HEK293 (cell line): ENCODE measurements at regions not wholly inside any gene's neighbourhood (a gene's known extent, or its start where the extent isn't known, plus 50 kb on each side); places are given as distances from the start of the nearest gene placed in this dataset.

Source experiments
- CTCF ChIA-PET: fragments of 350-600 bp; formaldehyde crosslinking; extraction: SDS; loops from one replicate; lab custom pipeline; 2021; ENCODE audit warnings: antibody characterized with exemption; lab: Yijun Ruan, JAX
- POLR2A ChIA-PET: fragments of 300-600 bp; formaldehyde crosslinking; extraction: SDS; loops from one replicate; lab custom pipeline; 2020; ENCODE audit warnings: antibody characterized with exemption, inconsistent platforms; lab: Yijun Ruan, JAX
- H3K27ac ChIP-seq: fragments of 200-500 bp; sonication (Bioruptor generic); 2 replicates; pipeline ENCODE4 v1.5.1; 2014; ENCODE audit warnings: low read depth, low read length, control low read depth, inconsistent platforms; ENCODE audit errors: extremely low read depth
- H3K36me3 ChIP-seq, 2 experiments: fragments of 200-500 bp in 1 of 2; sonication (Bioruptor generic) in 1 of 2; 1 replicate in 1 of 2; 2 replicates in 1 of 2; pipeline ENCODE4 v1.5.1; 2014 to 2017; ENCODE audit warnings: inconsistent platforms in 2 of 2, low read length in 2 of 2; ENCODE audit not compliant: control insufficient read depth in 2 of 2, insufficient read depth in 1 of 2
- H3K4me1 ChIP-seq: fragments of 200-500 bp; sonication (Bioruptor generic); 2 replicates; pipeline ENCODE4 v1.5.1; 2014; ENCODE audit warnings: mild to moderate bottlenecking, low read length, inconsistent platforms; ENCODE audit not compliant: control insufficient read depth, insufficient read depth
- H3K4me3 ChIP-seq: 2 replicates; pipeline ENCODE4 v1.5.1; 2011; ENCODE audit warnings: low read depth, mild to moderate bottlenecking, control low read depth, low read length, moderate library complexity
- H3K9me3 ChIP-seq: fragments of 200-500 bp; sonication (Bioruptor generic); 2 replicates; pipeline ENCODE4 v1.5.1; 2014; ENCODE audit warnings: low read depth, low read length, inconsistent platforms; ENCODE audit not compliant: control insufficient read depth, insufficient read depth
- KLF7 ChIP-seq: fragments of 450-650 bp; formaldehyde crosslinking; IDR thresholded peaks from 2 replicates; pipeline ENCODE4 v1.5.1; 2016; ENCODE audit warnings: missing biosample characterization, missing genetic modification characterization, borderline replicate concordance
- PRDM1 ChIP-seq: fragments of 450-650 bp; formaldehyde crosslinking; IDR thresholded peaks from 2 replicates; pipeline ENCODE4; 2016; ENCODE audit warnings: missing biosample characterization, missing genetic modification characterization
- SALL2 ChIP-seq: fragments of 450-650 bp; formaldehyde crosslinking; IDR thresholded peaks from 2 replicates; pipeline ENCODE4 v1.5.0; 2017; ENCODE audit warnings: missing biosample characterization, mild to moderate bottlenecking, missing genetic modification characterization, borderline replicate concordance
- SCRT1 ChIP-seq: fragments of 450-650 bp; formaldehyde crosslinking; IDR thresholded peaks from 2 replicates; pipeline ENCODE4 v1.5.1; 2016; ENCODE audit warnings: missing biosample characterization, missing genetic modification characterization, borderline replicate concordance
- ZEB2 ChIP-seq: fragments of 450-650 bp; formaldehyde crosslinking; IDR thresholded peaks from 2 replicates; pipeline ENCODE4 v1.5.1; 2016; ENCODE audit warnings: missing biosample characterization, missing genetic modification characterization
- ZFHX2 ChIP-seq: fragments of 450-650 bp; formaldehyde crosslinking; conservative IDR thresholded peaks from 2 replicates; pipeline ENCODE4 v1.5.1; 2016; ENCODE audit warnings: missing biosample characterization, missing genetic modification characterization
- ZFP69B ChIP-seq: fragments of 450-650 bp; formaldehyde crosslinking; IDR thresholded peaks from 2 replicates; pipeline ENCODE4 v1.5.1; 2016; ENCODE audit warnings: missing biosample characterization, missing genetic modification characterization
- ZNF169 ChIP-seq: fragments of 450-650 bp; formaldehyde crosslinking; IDR thresholded peaks from 2 replicates; pipeline ENCODE4 v1.5.1; 2016; ENCODE audit warnings: missing biosample characterization, missing genetic modification characterization
- ZNF350 ChIP-seq: fragments of 450-650 bp; formaldehyde crosslinking; IDR thresholded peaks from 2 replicates; pipeline ENCODE4 v1.5.0; 2017; ENCODE audit warnings: missing biosample characterization, mild to moderate bottlenecking, missing genetic modification characterization
- ZNF48 ChIP-seq: fragments of 450-650 bp; formaldehyde crosslinking; IDR thresholded peaks from 2 replicates; pipeline ENCODE4 v1.5.1; 2016; ENCODE audit warnings: missing biosample characterization, missing genetic modification characterization
- ZNF514 ChIP-seq: fragments of 450-650 bp; formaldehyde crosslinking; IDR thresholded peaks from 2 replicates; pipeline ENCODE4 v1.5.1; 2016; ENCODE audit warnings: missing biosample characterization, missing genetic modification characterization
- ZNF76 ChIP-seq: fragments of 450-650 bp; formaldehyde crosslinking; IDR thresholded peaks from 2 replicates; pipeline ENCODE4; 2016; ENCODE audit warnings: low read depth, missing biosample characterization, missing genetic modification characterization, borderline replicate concordance
- ZNF837 ChIP-seq: fragments of 450-650 bp; formaldehyde crosslinking; IDR thresholded peaks from 2 replicates; pipeline ENCODE4 v1.5.1; 2016; ENCODE audit warnings: missing biosample characterization, missing genetic modification characterization
- TF ChIP-seq, protein P1 (sequence below): fragments of 450-650 bp; formaldehyde crosslinking; IDR thresholded peaks from 2 replicates; pipeline ENCODE4 v1.5.1; 2017; ENCODE audit warnings: missing biosample characterization, missing genetic modification characterization
- TF ChIP-seq, protein P2 (sequence below): fragments of 450-650 bp; formaldehyde crosslinking; IDR thresholded peaks from 2 replicates; pipeline ENCODE4 v1.5.1; 2016; ENCODE audit warnings: missing biosample characterization, missing genetic modification characterization
- TF ChIP-seq, protein P3 (sequence below): fragments of 450-650 bp; formaldehyde crosslinking; IDR thresholded peaks from 2 replicates; pipeline ENCODE4 v1.5.1; 2016; ENCODE audit warnings: missing biosample characterization, missing genetic modification characterization
- TF ChIP-seq, protein P4 (sequence below): fragments of 450-650 bp; formaldehyde crosslinking; IDR thresholded peaks from 2 replicates; pipeline ENCODE4 v1.5.1; 2017; ENCODE audit warnings: missing biosample characterization, missing genetic modification characterization
- TF ChIP-seq, protein P5 (sequence below): fragments of 450-650 bp; formaldehyde crosslinking; IDR thresholded peaks from 2 replicates; pipeline ENCODE4 v1.5.1; 2016; ENCODE audit warnings: missing biosample characterization, missing genetic modification characterization
- TF ChIP-seq, protein P6 (sequence below): fragments of 450-650 bp; formaldehyde crosslinking; IDR thresholded peaks from 2 replicates; pipeline ENCODE4 v1.5.1; 2016; ENCODE audit warnings: missing biosample characterization, missing genetic modification characterization

DNA sequence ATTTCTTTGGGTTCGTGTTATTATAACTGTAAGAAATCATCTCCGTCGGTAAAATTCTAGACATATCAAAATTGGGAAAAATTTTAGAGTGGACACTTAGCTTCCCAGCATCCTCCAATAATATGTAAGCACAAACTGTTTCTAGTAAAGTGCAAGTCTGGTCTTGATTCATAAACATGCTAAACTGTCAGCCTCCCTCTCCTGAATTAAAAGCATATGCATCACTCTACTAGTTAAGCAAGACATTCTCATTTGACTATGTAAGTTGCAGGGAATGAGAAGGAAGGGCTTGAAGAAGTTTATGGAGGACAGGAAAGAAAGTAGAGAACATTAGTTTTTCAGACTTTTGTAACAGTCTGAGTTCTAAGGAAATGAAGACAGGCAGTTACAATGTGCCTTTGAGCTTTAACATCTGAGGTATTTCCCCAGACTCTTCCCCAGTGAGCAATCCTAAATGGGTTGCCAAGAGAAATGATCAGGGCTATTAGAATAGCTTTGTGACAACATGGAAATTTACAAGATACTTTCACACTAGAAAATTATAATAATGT lies 90.0 kb downstream of the TYW3 start:
- Histone ChIP-seq H3K4me1 (no peaks in the 10 kb centered on the region), H3K27ac (no peak overlapping the region), H3K4me3 (no peak overlapping the region), H3K36me3 (no peaks in the 10 kb centered on the region)
- POLR2A ChIA-PET = no interaction called here
- CTCF ChIA-PET = interaction anchor here (0.7 kb wide), 1 partner anchor 55 kb away, joined by 3 read pairs; no protein-coding TSS in a partner anchor
- TF ChIP-seq ZNF48 (tag by site-specific recombination) (no peak), KLF7 (tag by site-specific recombination) (no peak)
- TF ChIP-seq, protein P1, sequence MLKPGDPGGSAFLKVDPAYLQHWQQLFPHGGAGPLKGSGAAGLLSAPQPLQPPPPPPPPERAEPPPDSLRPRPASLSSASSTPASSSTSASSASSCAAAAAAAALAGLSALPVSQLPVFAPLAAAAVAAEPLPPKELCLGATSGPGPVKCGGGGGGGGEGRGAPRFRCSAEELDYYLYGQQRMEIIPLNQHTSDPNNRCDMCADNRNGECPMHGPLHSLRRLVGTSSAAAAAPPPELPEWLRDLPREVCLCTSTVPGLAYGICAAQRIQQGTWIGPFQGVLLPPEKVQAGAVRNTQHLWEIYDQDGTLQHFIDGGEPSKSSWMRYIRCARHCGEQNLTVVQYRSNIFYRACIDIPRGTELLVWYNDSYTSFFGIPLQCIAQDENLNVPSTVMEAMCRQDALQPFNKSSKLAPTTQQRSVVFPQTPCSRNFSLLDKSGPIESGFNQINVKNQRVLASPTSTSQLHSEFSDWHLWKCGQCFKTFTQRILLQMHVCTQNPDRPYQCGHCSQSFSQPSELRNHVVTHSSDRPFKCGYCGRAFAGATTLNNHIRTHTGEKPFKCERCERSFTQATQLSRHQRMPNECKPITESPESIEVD (tag by site-specific recombination) = no peak
- TF ChIP-seq, all 188 proteins: peak for 0
- no peaks in the 10 kb centered on the region for H3K9me3 ChIP-seq

DNA sequence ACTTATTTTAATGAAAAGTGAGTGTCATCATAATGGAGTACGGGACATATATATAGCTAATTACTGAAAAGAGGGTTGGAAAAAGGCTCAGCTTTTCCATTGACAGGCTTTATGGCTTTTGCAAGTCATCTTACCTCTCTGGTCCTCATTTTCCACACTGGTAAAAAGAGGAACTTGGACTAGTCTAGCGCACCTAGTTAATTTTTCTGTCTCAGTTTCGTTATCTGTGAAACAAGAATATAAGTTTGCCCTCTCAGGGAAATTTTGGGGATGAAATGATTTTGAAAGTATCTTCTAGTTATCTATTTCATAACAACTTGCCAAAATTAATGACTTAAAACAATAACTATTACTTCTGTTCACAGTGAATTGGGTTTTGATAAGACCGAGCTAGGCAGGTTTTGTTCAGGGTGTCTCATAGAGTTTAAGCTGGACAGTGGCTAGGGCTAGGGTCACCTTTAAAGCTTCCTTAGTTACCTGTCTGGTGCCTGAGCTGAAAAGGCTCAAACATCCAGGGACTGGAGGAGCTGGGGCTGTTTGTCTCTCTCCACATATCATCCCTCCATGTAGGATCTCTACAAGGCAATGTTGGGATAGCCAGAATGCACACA lies 91.7 kb downstream of the TYW3 start:
- Histone ChIP-seq H3K4me3 (no peak overlapping the region), H3K4me1 (no peaks in the 10 kb centered on the region), H3K9me3 (no peaks in the 10 kb centered on the region), H3K27ac (no peak overlapping the region), H3K36me3 (no peaks in the 10 kb centered on the region)
- POLR2A ChIA-PET = no interaction called here
- CTCF ChIA-PET = interaction anchor here (0.6 kb wide), 1 partner anchor 769 kb away, joined by 3 read pairs; no protein-coding TSS in a partner anchor
- TF ChIP-seq ZNF76 (tag by site-specific recombination) (no peak), PRDM1 (tag by site-specific recombination) (no peak), ZEB2 (tag by site-specific recombination) (no peak), ZFP69B (tag by site-specific recombination) (no peak), SALL2 (no peak), SCRT1 (tag by site-specific recombination) (no peak), ZFHX2 (tag by site-specific recombination) (no peak), ZNF169 (no peak), ZNF350 (no peak), ZNF514 (tag by site-specific recombination) (no peak), ZNF837 (tag by site-specific recombination) (no peak)
- TF ChIP-seq, protein P2, sequence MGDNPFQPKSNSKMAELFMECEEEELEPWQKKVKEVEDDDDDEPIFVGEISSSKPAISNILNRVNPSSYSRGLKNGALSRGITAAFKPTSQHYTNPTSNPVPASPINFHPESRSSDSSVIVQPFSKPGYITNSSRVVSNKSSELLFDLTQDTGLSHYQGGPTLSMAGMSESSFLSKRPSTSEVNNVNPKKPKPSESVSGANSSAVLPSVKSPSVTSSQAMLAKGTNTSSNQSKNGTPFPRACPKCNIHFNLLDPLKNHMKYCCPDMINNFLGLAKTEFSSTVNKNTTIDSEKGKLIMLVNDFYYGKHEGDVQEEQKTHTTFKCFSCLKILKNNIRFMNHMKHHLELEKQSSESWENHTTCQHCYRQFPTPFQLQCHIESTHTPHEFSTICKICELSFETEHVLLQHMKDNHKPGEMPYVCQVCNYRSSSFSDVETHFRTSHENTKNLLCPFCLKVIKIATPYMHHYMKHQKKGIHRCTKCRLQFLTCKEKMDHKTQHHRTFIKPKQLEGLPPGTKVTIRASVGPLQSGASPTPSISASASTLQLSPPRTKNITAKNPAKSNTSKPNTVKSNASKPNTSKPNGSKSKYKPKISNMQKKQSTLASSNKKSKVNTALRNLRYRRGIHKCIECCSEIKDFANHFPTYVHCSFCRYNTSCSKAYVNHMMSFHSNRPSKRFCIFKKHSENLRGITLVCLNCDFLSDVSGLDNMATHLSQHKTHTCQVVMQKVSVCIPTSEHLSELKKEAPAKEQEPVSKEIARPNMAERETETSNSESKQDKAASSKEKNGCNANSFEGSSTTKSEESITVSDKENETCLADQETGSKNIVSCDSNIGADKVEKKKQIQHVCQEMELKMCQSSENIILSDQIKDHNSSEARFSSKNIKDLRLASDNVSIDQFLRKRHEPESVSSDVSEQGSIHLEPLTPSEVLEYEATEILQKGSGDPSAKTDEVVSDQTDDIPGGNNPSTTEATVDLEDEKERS (tag by site-specific recombination) = no peak
- TF ChIP-seq, protein P3, sequence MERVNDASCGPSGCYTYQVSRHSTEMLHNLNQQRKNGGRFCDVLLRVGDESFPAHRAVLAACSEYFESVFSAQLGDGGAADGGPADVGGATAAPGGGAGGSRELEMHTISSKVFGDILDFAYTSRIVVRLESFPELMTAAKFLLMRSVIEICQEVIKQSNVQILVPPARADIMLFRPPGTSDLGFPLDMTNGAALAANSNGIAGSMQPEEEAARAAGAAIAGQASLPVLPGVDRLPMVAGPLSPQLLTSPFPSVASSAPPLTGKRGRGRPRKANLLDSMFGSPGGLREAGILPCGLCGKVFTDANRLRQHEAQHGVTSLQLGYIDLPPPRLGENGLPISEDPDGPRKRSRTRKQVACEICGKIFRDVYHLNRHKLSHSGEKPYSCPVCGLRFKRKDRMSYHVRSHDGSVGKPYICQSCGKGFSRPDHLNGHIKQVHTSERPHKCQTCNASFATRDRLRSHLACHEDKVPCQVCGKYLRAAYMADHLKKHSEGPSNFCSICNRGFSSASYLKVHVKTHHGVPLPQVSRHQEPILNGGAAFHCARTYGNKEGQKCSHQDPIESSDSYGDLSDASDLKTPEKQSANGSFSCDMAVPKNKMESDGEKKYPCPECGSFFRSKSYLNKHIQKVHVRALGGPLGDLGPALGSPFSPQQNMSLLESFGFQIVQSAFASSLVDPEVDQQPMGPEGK = no peak
- TF ChIP-seq, protein P4, sequence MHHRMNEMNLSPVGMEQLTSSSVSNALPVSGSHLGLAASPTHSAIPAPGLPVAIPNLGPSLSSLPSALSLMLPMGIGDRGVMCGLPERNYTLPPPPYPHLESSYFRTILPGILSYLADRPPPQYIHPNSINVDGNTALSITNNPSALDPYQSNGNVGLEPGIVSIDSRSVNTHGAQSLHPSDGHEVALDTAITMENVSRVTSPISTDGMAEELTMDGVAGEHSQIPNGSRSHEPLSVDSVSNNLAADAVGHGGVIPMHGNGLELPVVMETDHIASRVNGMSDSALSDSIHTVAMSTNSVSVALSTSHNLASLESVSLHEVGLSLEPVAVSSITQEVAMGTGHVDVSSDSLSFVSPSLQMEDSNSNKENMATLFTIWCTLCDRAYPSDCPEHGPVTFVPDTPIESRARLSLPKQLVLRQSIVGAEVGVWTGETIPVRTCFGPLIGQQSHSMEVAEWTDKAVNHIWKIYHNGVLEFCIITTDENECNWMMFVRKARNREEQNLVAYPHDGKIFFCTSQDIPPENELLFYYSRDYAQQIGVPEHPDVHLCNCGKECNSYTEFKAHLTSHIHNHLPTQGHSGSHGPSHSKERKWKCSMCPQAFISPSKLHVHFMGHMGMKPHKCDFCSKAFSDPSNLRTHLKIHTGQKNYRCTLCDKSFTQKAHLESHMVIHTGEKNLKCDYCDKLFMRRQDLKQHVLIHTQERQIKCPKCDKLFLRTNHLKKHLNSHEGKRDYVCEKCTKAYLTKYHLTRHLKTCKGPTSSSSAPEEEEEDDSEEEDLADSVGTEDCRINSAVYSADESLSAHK (tag by site-specific recombination) = no peak
- TF ChIP-seq, protein P5, sequence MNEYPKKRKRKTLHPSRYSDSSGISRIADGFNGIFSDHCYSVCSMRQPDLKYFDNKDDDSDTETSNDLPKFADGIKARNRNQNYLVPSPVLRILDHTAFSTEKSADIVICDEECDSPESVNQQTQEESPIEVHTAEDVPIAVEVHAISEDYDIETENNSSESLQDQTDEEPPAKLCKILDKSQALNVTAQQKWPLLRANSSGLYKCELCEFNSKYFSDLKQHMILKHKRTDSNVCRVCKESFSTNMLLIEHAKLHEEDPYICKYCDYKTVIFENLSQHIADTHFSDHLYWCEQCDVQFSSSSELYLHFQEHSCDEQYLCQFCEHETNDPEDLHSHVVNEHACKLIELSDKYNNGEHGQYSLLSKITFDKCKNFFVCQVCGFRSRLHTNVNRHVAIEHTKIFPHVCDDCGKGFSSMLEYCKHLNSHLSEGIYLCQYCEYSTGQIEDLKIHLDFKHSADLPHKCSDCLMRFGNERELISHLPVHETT = no peak
- TF ChIP-seq, protein P6, sequence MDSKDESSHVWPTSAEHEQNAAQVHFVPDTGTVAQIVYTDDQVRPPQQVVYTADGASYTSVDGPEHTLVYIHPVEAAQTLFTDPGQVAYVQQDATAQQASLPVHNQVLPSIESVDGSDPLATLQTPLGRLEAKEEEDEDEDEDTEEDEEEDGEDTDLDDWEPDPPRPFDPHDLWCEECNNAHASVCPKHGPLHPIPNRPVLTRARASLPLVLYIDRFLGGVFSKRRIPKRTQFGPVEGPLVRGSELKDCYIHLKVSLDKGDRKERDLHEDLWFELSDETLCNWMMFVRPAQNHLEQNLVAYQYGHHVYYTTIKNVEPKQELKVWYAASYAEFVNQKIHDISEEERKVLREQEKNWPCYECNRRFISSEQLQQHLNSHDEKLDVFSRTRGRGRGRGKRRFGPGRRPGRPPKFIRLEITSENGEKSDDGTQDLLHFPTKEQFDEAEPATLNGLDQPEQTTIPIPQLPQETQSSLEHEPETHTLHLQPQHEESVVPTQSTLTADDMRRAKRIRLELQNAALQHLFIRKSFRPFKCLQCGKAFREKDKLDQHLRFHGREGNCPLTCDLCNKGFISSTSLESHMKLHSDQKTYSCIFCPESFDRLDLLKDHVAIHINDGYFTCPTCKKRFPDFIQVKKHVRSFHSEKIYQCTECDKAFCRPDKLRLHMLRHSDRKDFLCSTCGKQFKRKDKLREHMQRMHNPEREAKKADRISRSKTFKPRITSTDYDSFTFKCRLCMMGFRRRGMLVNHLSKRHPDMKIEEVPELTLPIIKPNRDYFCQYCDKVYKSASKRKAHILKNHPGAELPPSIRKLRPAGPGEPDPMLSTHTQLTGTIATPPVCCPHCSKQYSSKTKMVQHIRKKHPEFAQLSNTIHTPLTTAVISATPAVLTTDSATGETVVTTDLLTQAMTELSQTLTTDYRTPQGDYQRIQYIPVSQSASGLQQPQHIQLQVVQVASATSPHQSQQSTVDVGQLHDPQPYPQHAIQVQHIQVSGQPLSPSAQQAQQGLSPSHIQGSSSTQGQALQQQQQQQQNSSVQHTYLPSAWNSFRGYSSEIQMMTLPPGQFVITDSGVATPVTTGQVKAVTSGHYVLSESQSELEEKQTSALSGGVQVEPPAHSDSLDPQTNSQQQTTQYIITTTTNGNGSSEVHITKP (tag by site-specific recombination) = no peak
